MCF 10A (cell line): ENCODE measurements at regions not wholly inside any gene's neighbourhood (a gene's known extent, or its start where the extent isn't known, plus 50 kb on each side); places are given as distances from the start of the nearest gene placed in this dataset.

Source experiments
- BruUV-seq: library from RNA; stranded (reverse); fragments of 400-500 nt; replicated peaks from 2 replicates; lab custom pipeline; 2021; lab: Mats Ljungman, UMichigan
- CTCF ChIA-PET: fragments of 300-600 bp; sonication (Branson Sonifier 250); formaldehyde crosslinking; extraction: SDS; loops from one replicate; lab custom pipeline; 2021; ENCODE audit warnings: antibody characterized with exemption, inconsistent platforms; lab: Yijun Ruan, JAX
- POLR2A ChIA-PET: fragments of 300-600, 350-650 bp; sonication (Branson Sonifier 250); formaldehyde crosslinking; extraction: SDS; loops from one replicate; lab custom pipeline; 2020; ENCODE audit warnings: antibody characterized with exemption, inconsistent platforms; lab: Yijun Ruan, JAX
- DNase-seq: peaks from one replicate; pipeline ENCODE4 v3.0.0-alpha.2; 2018; ENCODE audit not compliant: unreplicated experiment
- H3K27ac Mint-ChIP-seq: one replicate; pipeline ENCODE4 v1.8.0; 2022; ENCODE audit warnings: mild to moderate bottlenecking, low read depth, mixed read lengths; ENCODE audit not compliant: unreplicated experiment
- H3K27me3 Mint-ChIP-seq: one replicate; pipeline ENCODE4 v1.8.0; 2022; ENCODE audit warnings: mixed read lengths; ENCODE audit not compliant: insufficient read depth, unreplicated experiment
- H3K36me3 Mint-ChIP-seq: one replicate; pipeline ENCODE4 v1.8.0; 2022; ENCODE audit warnings: mild to moderate bottlenecking, moderate library complexity, mixed read lengths; ENCODE audit not compliant: insufficient read depth, unreplicated experiment
- H3K4me1 Mint-ChIP-seq: one replicate; pipeline ENCODE4 v1.8.0; 2022; ENCODE audit warnings: mixed read lengths; ENCODE audit not compliant: insufficient read depth, unreplicated experiment
- H3K4me3 Mint-ChIP-seq: one replicate; pipeline ENCODE4 v1.8.0; 2022; ENCODE audit warnings: mild to moderate bottlenecking, moderate library complexity, mixed read lengths; ENCODE audit not compliant: unreplicated experiment
- H3K9me3 Mint-ChIP-seq: one replicate; pipeline ENCODE4 v1.8.0; 2022; ENCODE audit warnings: mixed read lengths; ENCODE audit not compliant: unreplicated experiment
- CTCF ChIP-seq: fragments of 200-600 bp; IDR thresholded peaks from one replicate; pipeline ENCODE4 v1.8.0; 2022; ENCODE audit warnings: antibody characterized with exemption, mild to moderate bottlenecking; ENCODE audit not compliant: unreplicated experiment
- intact Hi-C: fragments of 100-400 bp; cut with micrococcal nuclease; formaldehyde crosslinking; loops from 2 replicates; pipeline ENCODE4 v1.14.1; 2022

GRCh38 chr9:115261656-115262081, 143.7 kb upstream of the TNC start:
- no peaks in the 10 kb centered on the region for H3K27me3 Mint-ChIP-seq
- POLR2A ChIA-PET, result interaction anchor here (0.6 to 0.7 kb wide), 3 partner anchors 143 to 1572 kb away, joined by 3 to 4 read pairs (median 3); no protein-coding TSS in a partner anchor
- no peaks in the 10 kb centered on the region for H3K9me3 Mint-ChIP-seq
- no TSS peak for BruUV-seq
- no peak overlapping the region for H3K4me3 Mint-ChIP-seq
- DNase-seq, result peak; percentile 30
- peaks cover 7% of the 10 kb centered on the region for H3K36me3 Mint-ChIP-seq
- CTCF ChIA-PET, result no interaction called here
- peaks cover 44% of the 10 kb centered on the region for H3K4me1 Mint-ChIP-seq
- H3K27ac Mint-ChIP-seq, result peak overlapping the region; percentile 52
- TF ChIP-seq CTCF, result no peak
- intact Hi-C loops, result loop anchor here (2.0 to 10.0 kb wide), 2 partner anchors 113 to 145 kb away; no protein-coding TSS in a partner anchor

- Mint-ChIP-seq H3K4me1 (peaks cover 45% of the 10 kb centered on the region), H3K4me3 (no peak overlapping the region), H3K27me3 (no peaks in the 10 kb centered on the region), H3K9me3 (no peaks in the 10 kb centered on the region), H3K36me3 (peaks cover 7% of the 10 kb centered on the region), H3K27ac (peak overlapping the region; percentile 52)
- TF ChIP-seq CTCF, result no peak
- intact Hi-C loops, result loop anchor here (2.0 to 10.0 kb wide), 2 partner anchors 112 to 146 kb away; no protein-coding TSS in a partner anchor
- no TSS peak for BruUV-seq
- peak; percentile 97 for DNase-seq
- POLR2A ChIA-PET, result interaction anchor here (0.5 to 0.7 kb wide), 3 partner anchors 143 to 1573 kb away, joined by 3 to 5 read pairs (median 4); no protein-coding TSS in a partner anchor
- CTCF ChIA-PET, result no interaction called here
Measured at GRCh38 chr9:115262477-115262876, 144.5 kb upstream of the TNC start.

- intact Hi-C loops, result loop anchor here (2.0 to 10.0 kb wide), 2 partner anchors 112 to 146 kb away; no protein-coding TSS in a partner anchor
- peak overlapping the region; percentile 52 for H3K27ac Mint-ChIP-seq
- no TSS peak for BruUV-seq
Measured at GRCh38 chr9:115262952-115263351, 145.0 kb upstream of the TNC start.

More at GRCh38 chr9:115262952-115263351, 145.0 kb upstream of the TNC start:
- H3K4me1 Mint-ChIP-seq, result peaks cover 45% of the 10 kb centered on the region
- POLR2A ChIA-PET, result no interaction called here
- CTCF ChIA-PET, result interaction anchor here (0.6 kb wide), 1 partner anchor 42 kb away, joined by 3 read pairs; no protein-coding TSS in a partner anchor
- TF ChIP-seq CTCF, result no peak
- no peaks in the 10 kb centered on the region for H3K27me3 Mint-ChIP-seq
- no peak overlapping the region for H3K4me3 Mint-ChIP-seq
- no peak for DNase-seq
- H3K9me3 Mint-ChIP-seq, result no peaks in the 10 kb centered on the region
- H3K36me3 Mint-ChIP-seq, result peaks cover 7% of the 10 kb centered on the region
